ENCODE measurements at regions not wholly inside any gene's neighbourhood (a gene's known extent, or its start where the extent isn't known, plus 50 kb on each side); places are given as distances from the start of the nearest gene placed in this dataset.
"Not testable (repeated sequence)": the region's sequence is repeated elsewhere in the genome, so short reads cannot be mapped to it uniquely, and the experiment has no call there.

GRCh38 chr2:52034706-52035105, 1002.8 kb upstream of the NRXN1 start:
- Histone ChIP-seq H3K9me3 (no peaks in the 10 kb centered on the region), H3K27me3 (no peaks in the 10 kb centered on the region), H3K36me3 (no peaks in the 10 kb centered on the region), H3K4me1 (no peaks in the 10 kb centered on the region), H3K4me3 (no peak overlapping the region), H3K27ac (no peak overlapping the region)
- WGBS, 2 donors (ENCODE audit: low coverage in 1 of 2): 30 to 49% methylated on average over 2 of the region's 2 CpGs
- no peak for DNase-seq
- in situ Hi-C loops (cut with MboI; ENCODE audit: low pct_ligation_motif_present in 1 of 4, low pct_unique_long_range_greater_than_20kb in 1 of 4, low sequenced_read_pairs in 3 of 4) (no loop called here), intact Hi-C loops (cut with DNase I; ENCODE audit: low total_unique reads) (no loop called here)
- TF ChIP-seq POLR2A (IDR thresholded peaks at IDR 0.05): no peak

GRCh38 chr2:52022006-52022405, 990.1 kb upstream of the NRXN1 start:
- intact Hi-C loops (cut with DNase I; ENCODE audit: low total_unique reads) (no loop called here), in situ Hi-C loops (cut with MboI; ENCODE audit: low pct_ligation_motif_present in 1 of 4, low pct_unique_long_range_greater_than_20kb in 1 of 4, low sequenced_read_pairs in 3 of 4) (no loop called here)
- H3K27me3 ChIP-seq: no peaks in the 10 kb centered on the region
- TF ChIP-seq CTCF (IDR thresholded peaks at IDR 0.05): no peak
- no peak for TF ChIP-seq POLR2A (IDR thresholded peaks at IDR 0.05)
- TF ChIP-seq POLR2AphosphoS5 (IDR thresholded peaks at IDR 0.05): no peak
- no peak for TF ChIP-seq EP300 (IDR thresholded peaks at IDR 0.05; ENCODE audit: low read depth)
- H3K4me3 ChIP-seq: no peak overlapping the region
- DNase-seq: no peak
- H3K9me3 ChIP-seq: no peaks in the 10 kb centered on the region
- 84 to 86% methylated on average over 3 of the region's 3 CpGs for WGBS, 2 donors (ENCODE audit: low coverage in 1 of 2)
- H3K4me1 ChIP-seq: no peaks in the 10 kb centered on the region
- no peak overlapping the region for H3K27ac ChIP-seq
- no peaks in the 10 kb centered on the region for H3K36me3 ChIP-seq

- intact Hi-C loops (cut with DNase I; ENCODE audit: low total_unique reads) (no loop called here), in situ Hi-C loops (cut with MboI; ENCODE audit: low pct_ligation_motif_present in 1 of 4, low pct_unique_long_range_greater_than_20kb in 1 of 4, low sequenced_read_pairs in 3 of 4) (no loop called here)
- 85% methylated on average over 7 of the region's 7 CpGs; no CpG with 5 or more reads in 1 of the 2 donors for whole genome bisulfite sequencing, 2 donors (ENCODE audit: low coverage in 1 of 2)
- H3K4me3 ChIP-seq: no peak overlapping the region
- no peak overlapping the region for H3K27ac ChIP-seq
- no peaks in the 10 kb centered on the region for H3K27me3 ChIP-seq
- H3K4me1 ChIP-seq: no peaks in the 10 kb centered on the region
- H3K9me3 ChIP-seq: no peaks in the 10 kb centered on the region
- TF ChIP-seq CTCF (IDR thresholded peaks at IDR 0.05): no peak
- TF ChIP-seq POLR2AphosphoS5 (IDR thresholded peaks at IDR 0.05): no peak
- no peak for TF ChIP-seq POLR2A (IDR thresholded peaks at IDR 0.05)
- TF ChIP-seq EP300 (IDR thresholded peaks at IDR 0.05; ENCODE audit: low read depth): no peak
- H3K36me3 ChIP-seq: no peaks in the 10 kb centered on the region
- no peak for DNase-seq
Measured at GRCh38 chr2:52017646-52018235, 985.8 kb upstream of the NRXN1 start.

DNA sequence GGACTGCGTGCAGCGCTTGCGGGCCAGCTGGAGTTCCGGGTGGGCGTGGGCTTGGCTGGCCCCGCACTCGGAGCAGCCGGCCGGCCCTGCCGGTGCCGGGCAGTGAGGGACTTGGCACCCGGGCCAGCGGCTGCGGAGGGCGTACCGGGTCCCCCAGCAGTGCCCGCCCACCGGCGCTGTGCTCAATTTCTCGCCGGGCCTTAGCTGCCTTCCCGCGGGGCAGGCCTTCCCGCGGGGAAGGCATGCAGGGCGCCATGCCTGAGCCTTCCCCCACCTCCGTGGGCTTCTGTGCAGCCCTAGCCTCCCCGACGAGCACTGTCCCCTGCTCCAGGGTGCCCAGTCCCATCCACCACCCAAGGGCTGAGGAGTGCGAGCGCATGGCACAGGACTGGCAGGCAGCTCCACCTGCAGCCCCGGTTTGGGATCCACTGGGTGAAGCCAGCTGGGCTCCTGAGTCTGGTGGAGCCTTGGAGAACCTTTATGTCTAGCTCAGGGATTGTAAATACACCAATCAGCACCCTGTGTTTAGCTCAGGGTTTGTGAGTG, 975.0 kb upstream of the NRXN1 start:
- H3K9me3 ChIP-seq; H3K27me3 ChIP-seq; H3K27ac ChIP-seq; intact Hi-C loops (cut with DNase I; ENCODE audit: low total_unique reads); DNase-seq; H3K36me3 ChIP-seq; H3K4me1 ChIP-seq; in situ Hi-C loops (cut with MboI; ENCODE audit: low pct_ligation_motif_present in 1 of 4, low pct_unique_long_range_greater_than_20kb in 1 of 4, low sequenced_read_pairs in 3 of 4); H3K4me3 ChIP-seq: not testable (repeated sequence)
- 93% methylated on average over 20 of the region's 32 CpGs; no CpG with 5 or more reads in 1 of the 2 donors for WGBS, 2 donors (ENCODE audit: low coverage in 1 of 2)

DNA sequence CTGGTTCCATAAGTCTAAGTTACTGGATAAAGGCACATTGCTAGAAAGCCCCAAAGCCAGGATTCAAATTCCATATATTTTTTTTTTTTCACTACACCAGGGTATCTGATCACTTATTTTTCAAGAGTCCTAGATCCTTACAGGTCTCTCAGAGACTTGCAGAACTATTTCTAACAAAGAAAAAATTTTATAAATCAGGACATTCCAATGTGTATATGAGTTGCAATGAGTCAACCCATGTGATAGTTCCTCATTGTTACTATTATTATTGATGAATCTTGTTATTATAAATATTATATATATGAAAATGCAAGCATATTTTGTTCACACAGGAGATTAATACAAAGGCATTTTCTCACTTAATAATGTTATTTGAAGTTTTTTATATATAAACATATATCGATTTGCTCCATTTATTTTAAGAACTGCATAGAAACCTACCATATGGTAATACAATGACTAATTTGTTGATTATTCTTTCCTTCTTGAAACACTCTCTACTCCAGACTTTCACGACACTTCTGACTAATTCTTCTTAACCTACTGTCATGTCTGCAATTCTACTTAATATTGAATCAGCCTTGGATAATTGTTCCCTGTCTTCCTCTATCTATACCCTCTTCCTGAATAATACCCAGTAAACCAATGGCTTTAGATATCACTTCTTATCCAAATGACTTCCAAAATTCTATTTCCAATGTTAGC, 968.4 kb upstream of the NRXN1 start:
- no peaks in the 10 kb centered on the region for H3K4me1 ChIP-seq
- DNase-seq: no peak
- intact Hi-C loops (cut with DNase I; ENCODE audit: low total_unique reads): no loop called here
- no peaks in the 10 kb centered on the region for H3K9me3 ChIP-seq
- no peak overlapping the region for H3K27ac ChIP-seq
- TF ChIP-seq POLR2AphosphoS5 (IDR thresholded peaks at IDR 0.05): no peak
- TF ChIP-seq CTCF (IDR thresholded peaks at IDR 0.05): no peak
- no peak for TF ChIP-seq EP300 (IDR thresholded peaks at IDR 0.05; ENCODE audit: low read depth)
- TF ChIP-seq POLR2A (IDR thresholded peaks at IDR 0.05): no peak
- no peak overlapping the region for H3K4me3 ChIP-seq
- H3K27me3 ChIP-seq: no peaks in the 10 kb centered on the region
- in situ Hi-C loops (cut with MboI; ENCODE audit: low pct_ligation_motif_present in 1 of 4, low pct_unique_long_range_greater_than_20kb in 1 of 4, low sequenced_read_pairs in 3 of 4): no loop called here
- H3K36me3 ChIP-seq: no peaks in the 10 kb centered on the region
- 82 to 89% methylated on average over 2 of the region's 2 CpGs for WGBS, 2 donors (ENCODE audit: low coverage in 1 of 2)

Data from transverse colon (tissue), 4 donors.